Activated naive CD4-positive, alpha-beta T cell treated with Interleukin-2 at 50 U/mL for 16 hours (primary cell): ENCODE measurements at regions not wholly inside any gene's neighbourhood (a gene's known extent, or its start where the extent isn't known, plus 50 kb on each side); places are given as distances from the start of the nearest gene placed in this dataset.
"Not testable (repeated sequence)": the region's sequence is repeated elsewhere in the genome, so short reads cannot be mapped to it uniquely, and the experiment has no call there.

Experiments
- DNase-seq: peaks from one replicate; pipeline ENCODE4 v3.0.0-alpha.2; 2020

DNA sequence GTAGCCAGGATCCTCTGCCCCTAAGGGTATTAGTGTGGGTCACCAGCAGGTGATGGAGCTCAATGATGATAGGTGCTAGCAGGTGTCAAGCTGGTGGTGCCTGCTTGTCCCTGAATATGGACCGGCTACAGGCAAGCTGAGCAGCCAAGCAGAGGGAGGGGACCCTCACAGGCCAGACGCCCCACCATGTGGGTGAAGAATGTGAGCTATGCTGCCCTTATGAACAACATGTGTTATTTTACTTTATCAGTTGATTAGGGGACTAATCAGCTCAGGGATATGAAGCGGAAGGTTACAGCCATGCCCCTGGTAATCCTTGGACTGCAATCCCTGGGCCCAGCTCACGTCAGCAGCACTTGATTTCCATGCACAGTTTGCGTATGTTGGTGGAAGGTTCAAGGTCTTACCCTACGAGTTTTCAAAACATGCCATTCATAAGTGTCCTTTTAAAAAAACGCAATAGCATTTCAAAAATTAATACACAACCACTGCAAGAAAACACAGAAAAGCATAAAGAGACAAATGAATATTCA is 106.0 kb downstream of the CDC7 start:
- DNase-seq = no peak

GRCh38 chr1:91607686-91608085 is 107.0 kb downstream of the CDC7 start:
- DNase-seq = not testable (repeated sequence)

GRCh38 chr1:91608876-91609275 is 108.2 kb downstream of the CDC7 start:
- DNase-seq = no peak

- no peak for DNase-seq
Measured at GRCh38 chr1:91609551-91609950, 108.9 kb downstream of the CDC7 start.

DNA sequence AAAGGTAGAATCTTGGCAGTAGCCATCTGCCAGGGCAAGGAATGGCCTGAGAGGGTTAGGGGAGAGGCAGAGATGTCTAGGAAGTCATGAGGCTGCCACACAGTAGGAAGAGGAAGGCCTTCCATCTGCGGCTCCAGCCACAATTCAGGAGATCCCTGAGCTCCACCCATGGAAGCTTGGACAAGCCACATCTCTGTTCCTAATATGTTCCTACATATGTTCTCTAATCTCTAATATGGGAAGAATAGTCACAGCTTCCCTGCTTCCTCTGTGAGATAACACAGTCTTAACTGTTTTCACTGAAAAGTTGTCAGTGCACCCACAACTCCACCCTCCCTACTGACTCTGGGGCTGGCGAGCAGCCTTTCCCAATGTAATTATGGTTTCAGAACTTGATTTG is 109.5 kb downstream of the CDC7 start:
- DNase-seq = no peak

- DNase-seq = no peak
Measured at GRCh38 chr1:91610789-91611188, 110.1 kb downstream of the CDC7 start.

GRCh38 chr1:91611483-91611917 is 110.8 kb downstream of the CDC7 start:
- DNase-seq = no peak

- DNase-seq = no peak
Measured at GRCh38 chr1:91613595-91613994, 112.9 kb downstream of the CDC7 start.

GRCh38 chr1:91616712-91617111 is 116.1 kb downstream of the CDC7 start:
- DNase-seq = no peak

GRCh38 chr1:91617285-91617765 is 116.7 kb downstream of the CDC7 start:
- no peak for DNase-seq

DNA sequence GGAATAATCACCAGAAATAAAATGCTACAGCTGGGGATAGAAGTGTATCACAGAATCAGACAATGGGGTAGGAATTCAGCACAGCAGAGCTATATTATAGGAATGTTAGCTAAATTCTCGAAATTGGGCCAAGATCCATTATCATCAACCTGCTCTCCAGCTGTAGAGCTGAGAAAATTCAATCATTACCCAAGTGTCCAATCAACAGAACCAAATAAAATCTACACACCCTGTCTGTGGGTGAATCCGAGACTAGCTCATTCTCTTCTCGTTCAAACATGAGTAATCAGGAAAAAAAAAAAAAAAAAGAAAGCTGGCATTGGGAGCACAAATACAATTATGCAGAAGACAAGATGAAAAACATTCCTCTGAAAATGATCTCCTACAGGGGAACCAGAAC is 119.2 kb downstream of the CDC7 start:
- DNase-seq = no peak

DNA sequence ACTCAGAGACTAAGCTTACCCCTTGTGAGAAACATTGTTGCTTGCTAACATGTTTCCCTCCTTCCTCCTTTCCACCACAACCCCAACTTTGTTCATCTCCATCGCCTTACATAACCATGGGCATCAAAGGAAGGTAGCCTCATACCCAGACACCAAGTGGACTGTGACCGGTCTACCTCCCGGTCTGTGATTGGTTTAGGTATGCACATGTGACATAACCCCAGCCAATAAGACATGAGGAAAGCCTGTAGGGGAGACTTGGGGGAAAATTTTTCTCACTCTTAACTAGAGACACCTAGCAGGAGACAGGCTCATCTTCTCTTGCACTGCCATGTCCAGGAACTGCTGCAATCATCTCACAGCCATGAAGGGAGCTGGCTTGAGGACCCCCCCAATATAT is 120.7 kb downstream of the CDC7 start:
- no peak for DNase-seq

DNA sequence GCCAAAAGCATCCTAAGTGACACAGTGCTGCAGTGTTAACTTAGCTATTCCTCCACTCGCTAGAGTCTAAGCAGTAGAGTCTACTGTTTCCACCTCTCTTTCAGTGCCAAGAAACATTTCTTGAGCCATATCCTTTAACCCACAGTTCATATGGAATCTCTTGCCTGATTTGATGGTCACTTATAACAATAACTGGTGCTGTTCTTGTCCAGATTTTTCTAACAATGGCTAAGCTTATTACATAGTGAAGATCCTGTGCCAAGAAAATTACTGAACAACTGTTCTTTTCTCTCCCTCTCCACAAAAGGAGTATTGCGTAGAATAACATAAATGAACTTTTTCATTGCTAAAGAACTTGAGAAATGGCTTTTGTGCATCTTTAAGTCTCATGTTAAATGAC is 121.3 kb downstream of the CDC7 start:
- no peak for DNase-seq

DNA sequence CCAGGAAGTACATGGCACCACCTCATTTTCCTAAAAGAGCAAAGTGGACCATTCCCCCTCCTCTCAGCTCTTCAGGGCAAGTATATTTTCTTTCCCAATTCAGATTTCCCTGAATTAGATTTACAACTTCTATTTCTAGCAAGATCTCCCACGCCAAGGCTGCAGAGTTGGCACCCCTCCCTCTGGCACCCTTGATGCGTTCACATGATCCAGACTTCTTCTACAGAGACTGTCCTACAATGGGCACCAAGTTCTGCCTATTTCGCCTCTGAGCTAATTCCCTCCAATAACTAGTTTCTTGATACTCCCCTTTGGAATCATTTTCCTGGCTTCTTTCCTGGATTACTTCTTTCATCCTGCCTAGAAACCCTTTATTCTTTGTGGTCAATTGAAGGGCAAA is 122.0 kb downstream of the CDC7 start:
- DNase-seq = no peak

DNA sequence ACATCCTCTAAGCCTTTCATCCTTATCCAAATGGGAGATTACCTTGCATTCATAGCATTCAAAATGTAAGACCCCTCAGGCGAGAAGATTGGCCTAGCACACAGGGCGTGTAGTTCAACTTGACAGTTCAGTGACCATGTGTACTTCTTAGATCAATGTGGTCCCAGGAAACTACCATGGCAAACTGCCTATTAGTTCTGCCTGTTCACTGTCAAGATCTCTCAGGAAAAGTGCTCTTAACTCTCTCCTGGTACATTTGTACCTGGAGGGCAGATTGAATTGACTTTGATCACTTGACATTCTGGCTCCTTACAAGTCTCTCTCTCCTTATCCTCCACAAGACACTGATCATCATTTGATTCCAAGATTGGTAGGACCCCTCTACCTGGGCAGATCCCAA is 122.4 kb downstream of the CDC7 start:
- DNase-seq = no peak

DNA sequence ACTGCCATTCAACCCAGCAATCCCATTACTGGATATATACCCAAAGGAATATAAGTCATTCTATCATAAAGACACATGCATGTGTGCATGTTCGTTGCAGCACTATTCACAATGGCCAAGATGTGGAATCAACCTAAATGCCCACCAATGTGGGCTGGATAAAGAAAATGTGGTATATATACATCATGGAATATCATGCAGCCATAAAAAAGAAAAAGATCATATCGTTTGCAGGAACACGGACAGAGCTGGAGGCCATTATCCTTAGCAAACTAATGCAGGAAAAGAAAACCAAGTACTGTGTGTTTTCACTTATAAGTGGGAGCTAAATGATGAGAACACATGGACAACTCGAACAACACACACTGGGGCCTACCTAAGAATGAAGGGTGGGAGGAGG is 123.7 kb downstream of the CDC7 start:
- no peak for DNase-seq
